GM12878 (cell line): ENCODE measurements at regions not wholly inside any gene's neighbourhood (a gene's known extent, or its start where the extent isn't known, plus 50 kb on each side); places are given as distances from the start of the nearest gene placed in this dataset.

Experiments used
- ATAC-seq: fragments of 200-7000 bp; cut with Tn5 transposase; 3 replicates; pipeline ENCODE4 v1.9.1; 2020; ENCODE audit warnings: mild to moderate bottlenecking, moderate library complexity
- BruUV-seq: library from RNA; stranded (reverse); fragments of 400-500 nt; replicated peaks from 2 replicates; lab custom pipeline; 2021; lab: Mats Ljungman, UMichigan
- CTCF ChIA-PET: fragments of 300-600 bp; sonication (Branson Sonifier 250); formaldehyde crosslinking; extraction: SDS; loops from one replicate; lab custom pipeline; 2021; ENCODE audit warnings: inconsistent platforms; lab: Yijun Ruan, JAX
- POLR2A ChIA-PET: fragments of 350-600 bp; formaldehyde crosslinking; extraction: SDS; loops from one replicate; lab custom pipeline; 2021; ENCODE audit warnings: inconsistent platforms; lab: Charles Lee
- RAD21 ChIA-PET: fragments of 300-600 bp; sonication (Branson Sonifier 250); formaldehyde crosslinking; loops from one replicate; lab custom pipeline; 2023; ENCODE audit warnings: antibody characterized with exemption; ENCODE audit not compliant: unreplicated experiment; lab: Charles Lee
- SMC1A ChIA-PET: fragments of 300-600 bp; sonication (Branson Sonifier 250); formaldehyde crosslinking; loops from one replicate; lab custom pipeline; 2023; ENCODE audit not compliant: unreplicated experiment, uncharacterized antibody; lab: Charles Lee
- DNase-seq: peaks from one replicate; pipeline ENCODE4 v3.0.0-alpha.2; 2011; ENCODE audit warnings: low read depth, low spot score
- FAIRE-seq: peaks from 3 replicates; lab custom pipeline; 2011; peaks lifted over from hg19 to GRCh38; lab: Jason Lieb, UNC
- H2AFZ ChIP-seq: 2 replicates; pipeline ENCODE4 v1.6.0; 2011; ENCODE audit warnings: low read depth, low read length, control low read depth; ENCODE audit not compliant: control insufficient read depth
- H3K27ac ChIP-seq: 2 replicates; pipeline ENCODE4 v1.5.1; 2011; ENCODE audit warnings: control low read depth; ENCODE audit not compliant: control insufficient read depth, insufficient read depth
- H3K27me3 ChIP-seq, 2 experiments: replicated peaks in 1 of 2; 2 replicates each; pipeline versions ENCODE4 v1.6.0 to v1.6.1; 2011; ENCODE audit warnings: low read length in 1 of 2; ENCODE audit not compliant: control insufficient read depth in 2 of 2, insufficient read depth in 2 of 2
- H3K36me3 ChIP-seq, 2 experiments: 2 replicates each; pipeline ENCODE4 v1.5.1; 2011; ENCODE audit warnings: low read length in 1 of 2; ENCODE audit not compliant: control insufficient read depth in 2 of 2, insufficient read depth in 2 of 2
- H3K4me1 ChIP-seq: 2 replicates; pipeline ENCODE4 v1.6.1; 2011; ENCODE audit warnings: mild to moderate bottlenecking, low read length, moderate library complexity, mixed read lengths; ENCODE audit not compliant: control insufficient read depth, insufficient read depth
- H3K4me2 ChIP-seq: 2 replicates; pipeline ENCODE4 v1.6.0; 2011; ENCODE audit warnings: control low read depth; ENCODE audit not compliant: control insufficient read depth, insufficient read depth
- H3K4me3 ChIP-seq: fragments of 200-600 bp; sonication (generic); 2 replicates; pipeline ENCODE4 v1.5.1; 2016
- H3K79me2 ChIP-seq: 2 replicates; pipeline ENCODE4 v1.6.0; 2011; ENCODE audit warnings: low read length; ENCODE audit not compliant: control insufficient read depth, insufficient read depth
- H3K9ac ChIP-seq: 2 replicates; pipeline ENCODE4 v1.8.0; 2011; ENCODE audit warnings: low read length, control low read depth, mixed read lengths; ENCODE audit not compliant: control insufficient read depth, insufficient read depth
- H3K9me3 ChIP-seq: replicated peaks from 3 replicates; pipeline ENCODE4 v1.5.1; 2011; ENCODE audit warnings: mild to moderate bottlenecking, low read length; ENCODE audit not compliant: control insufficient read depth, insufficient read depth
- H4K20me1 ChIP-seq: 2 replicates; pipeline ENCODE4 v1.6.0; 2011; ENCODE audit not compliant: control insufficient read depth, insufficient read depth
- BRCA1 ChIP-seq: IDR thresholded peaks from 2 replicates; pipeline ENCODE4 v1.6.1; 2011; ENCODE audit warnings: low read depth, low read length, improper control_type of control experiment
- ETV6 ChIP-seq, 2 experiments: fragments of 450-650 bp in 1 of 2; IDR thresholded peaks in 1 of 2; conservative IDR thresholded peaks in 1 of 2; 2 replicates each; pipeline ENCODE4 v1.6.1; 2014; ENCODE audit warnings: antibody characterized with exemption in 1 of 2, borderline replicate concordance in 1 of 2, low read depth in 1 of 2, mild to moderate bottlenecking in 1 of 2, moderate library complexity in 1 of 2
- HDGF ChIP-seq: fragments of 450-650 bp; IDR thresholded peaks from 2 replicates; pipeline ENCODE4 v1.6.1; 2016; ENCODE audit warnings: antibody characterized with exemption
- IKZF2 ChIP-seq, 2 experiments: fragments of 450-650 bp; IDR thresholded peaks; 2 replicates each; pipeline ENCODE4 v1.6.1; 2017; ENCODE audit warnings: mild to moderate bottlenecking in 2 of 2, moderate library complexity in 2 of 2
- KLF5 ChIP-seq: fragments of 450-650 bp; IDR thresholded peaks from 2 replicates; pipeline ENCODE4 v1.6.1; 2014; ENCODE audit warnings: mild to moderate bottlenecking; ENCODE audit not compliant: partially characterized antibody
- POU2F2 ChIP-seq: IDR thresholded peaks from 3 replicates; pipeline ENCODE4 v1.6.1; 2011; ENCODE audit warnings: low read depth, mild to moderate bottlenecking, low read length, borderline replicate concordance
- RFX5 ChIP-seq: IDR thresholded peaks from 2 replicates; pipeline ENCODE4 v1.6.1; 2011; ENCODE audit warnings: low read depth, low read length, improper control_type of control experiment
- SMC3 ChIP-seq: IDR thresholded peaks from 2 replicates; pipeline ENCODE4 v1.6.1; 2011; ENCODE audit warnings: low read length, improper control_type of control experiment, borderline replicate concordance
- SREBF1 ChIP-seq: IDR thresholded peaks from 2 replicates; pipeline ENCODE4 v1.6.1; 2012; ENCODE audit warnings: mild to moderate bottlenecking, low read length
- SUPT20H ChIP-seq: IDR thresholded peaks from 2 replicates; pipeline ENCODE4 v1.6.1; 2011; ENCODE audit warnings: low read depth, mild to moderate bottlenecking, low read length, moderate library complexity, borderline replicate concordance; ENCODE audit not compliant: control insufficient read depth
- WGBS: methylation state at CpG from one replicate; pipeline ENCODE4 v1.1.6; 2016; ENCODE audit warnings: low lambda C conversion rate; ENCODE audit not compliant: insufficient replicate concordance, insufficient coverage; ENCODE audit errors: missing lambda C conversion rate; 5-methylcytosine and 5-hydroxymethylcytosine counted together
- in situ Hi-C: fragments of 300-500 bp; cut with MboI; formaldehyde crosslinking; loops from 9 replicates; pipeline ENCODE4 v1.14.3; 2018; ENCODE audit warnings: mixed read lengths
- intact Hi-C: fragments of 100-400 bp; cut with micrococcal nuclease; formaldehyde crosslinking; loops from one replicate; pipeline ENCODE4 v1.14.2; 2022; ENCODE audit not compliant: unreplicated experiment
- TF ChIP-seq, protein P1 (sequence below): fragments of 450-650 bp; IDR thresholded peaks from 2 replicates; pipeline ENCODE4 v1.6.1; 2017; ENCODE audit warnings: borderline replicate concordance
- TF ChIP-seq, protein P2 (sequence below): fragments of 450-650 bp; IDR thresholded peaks from 2 replicates; pipeline ENCODE4 v1.6.1; 2017; ENCODE audit warnings: mild to moderate bottlenecking, moderate library complexity
- TF ChIP-seq, protein P3 (sequence below): IDR thresholded peaks from 2 replicates; pipeline ENCODE4 v1.6.1; 2011; ENCODE audit warnings: low read depth, mild to moderate bottlenecking, low read length, moderate library complexity, borderline replicate concordance; ENCODE audit errors: extremely low read depth

DNA sequence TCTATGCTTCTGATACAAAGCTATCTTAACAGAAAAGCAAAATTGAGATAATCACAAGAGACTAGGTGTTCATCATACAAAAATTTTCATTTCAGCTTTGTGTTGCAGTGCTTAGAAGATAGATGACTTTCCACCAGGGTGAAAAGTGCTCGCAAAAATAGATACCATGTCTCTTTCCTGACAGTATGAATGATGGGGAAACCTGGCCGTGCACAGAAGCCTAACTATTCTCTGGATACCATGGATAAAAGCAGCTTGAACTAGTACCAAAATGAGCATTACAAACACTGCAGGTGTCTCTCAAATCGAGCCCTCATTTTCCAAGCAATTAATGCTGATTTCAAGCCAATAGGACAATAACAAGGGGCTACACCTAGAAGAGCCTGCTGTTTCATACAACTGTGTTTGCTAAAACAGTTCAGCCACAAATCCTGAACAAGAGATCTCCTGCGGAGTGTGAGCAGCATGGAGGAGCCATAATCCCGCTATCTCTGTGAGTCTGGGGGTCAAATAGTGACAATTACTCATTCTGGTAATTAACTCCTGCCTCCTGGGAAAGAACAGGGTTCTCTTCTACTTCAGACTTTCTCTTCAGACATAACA lies 507.6 kb downstream of the PID1 start:
- CTCF ChIA-PET, result no interaction called here
- no peak for DNase-seq
- 8% methylated on average over 5 of the region's 5 CpGs for WGBS
- Histone ChIP-seq H3K9me3 (no peaks in the 10 kb centered on the region), H4K20me1 (no peaks in the 10 kb centered on the region), H3K27me3 (no peaks in the 10 kb centered on the region), H2AFZ (no peak overlapping the region), H3K27ac (no peak overlapping the region), H3K79me2 (no peaks in the 10 kb centered on the region), H3K4me1 (no peaks in the 10 kb centered on the region), H3K4me3 (no peak overlapping the region), H3K36me3 (no peaks in the 10 kb centered on the region), H3K9ac (no peak overlapping the region), H3K4me2 (no peak overlapping the region)
- RAD21 ChIA-PET, result no interaction called here
- TF ChIP-seq IKZF2 (IDR thresholded peaks at IDR 0.05) (no peak), HDGF (no peak), POU2F2 (no peak), BRCA1 (no peak), SMC3 (no peak), SUPT20H (no peak), ETV6 (conservative IDR thresholded peaks at IDR 0.05 in 1 of 2, IDR thresholded peaks at IDR 0.05 in 1 of 2; ENCODE audit: borderline replicate concordance in 1 of 2, low read depth in 1 of 2) (no peak), KLF5 (no peak), SREBF1 (no peak), RFX5 (no peak)
- TF ChIP-seq, protein P1, sequence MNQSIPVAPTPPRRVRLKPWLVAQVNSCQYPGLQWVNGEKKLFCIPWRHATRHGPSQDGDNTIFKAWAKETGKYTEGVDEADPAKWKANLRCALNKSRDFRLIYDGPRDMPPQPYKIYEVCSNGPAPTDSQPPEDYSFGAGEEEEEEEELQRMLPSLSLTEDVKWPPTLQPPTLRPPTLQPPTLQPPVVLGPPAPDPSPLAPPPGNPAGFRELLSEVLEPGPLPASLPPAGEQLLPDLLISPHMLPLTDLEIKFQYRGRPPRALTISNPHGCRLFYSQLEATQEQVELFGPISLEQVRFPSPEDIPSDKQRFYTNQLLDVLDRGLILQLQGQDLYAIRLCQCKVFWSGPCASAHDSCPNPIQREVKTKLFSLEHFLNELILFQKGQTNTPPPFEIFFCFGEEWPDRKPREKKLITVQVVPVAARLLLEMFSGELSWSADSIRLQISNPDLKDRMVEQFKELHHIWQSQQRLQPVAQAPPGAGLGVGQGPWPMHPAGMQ, result no peak
- TF ChIP-seq, protein P2, sequence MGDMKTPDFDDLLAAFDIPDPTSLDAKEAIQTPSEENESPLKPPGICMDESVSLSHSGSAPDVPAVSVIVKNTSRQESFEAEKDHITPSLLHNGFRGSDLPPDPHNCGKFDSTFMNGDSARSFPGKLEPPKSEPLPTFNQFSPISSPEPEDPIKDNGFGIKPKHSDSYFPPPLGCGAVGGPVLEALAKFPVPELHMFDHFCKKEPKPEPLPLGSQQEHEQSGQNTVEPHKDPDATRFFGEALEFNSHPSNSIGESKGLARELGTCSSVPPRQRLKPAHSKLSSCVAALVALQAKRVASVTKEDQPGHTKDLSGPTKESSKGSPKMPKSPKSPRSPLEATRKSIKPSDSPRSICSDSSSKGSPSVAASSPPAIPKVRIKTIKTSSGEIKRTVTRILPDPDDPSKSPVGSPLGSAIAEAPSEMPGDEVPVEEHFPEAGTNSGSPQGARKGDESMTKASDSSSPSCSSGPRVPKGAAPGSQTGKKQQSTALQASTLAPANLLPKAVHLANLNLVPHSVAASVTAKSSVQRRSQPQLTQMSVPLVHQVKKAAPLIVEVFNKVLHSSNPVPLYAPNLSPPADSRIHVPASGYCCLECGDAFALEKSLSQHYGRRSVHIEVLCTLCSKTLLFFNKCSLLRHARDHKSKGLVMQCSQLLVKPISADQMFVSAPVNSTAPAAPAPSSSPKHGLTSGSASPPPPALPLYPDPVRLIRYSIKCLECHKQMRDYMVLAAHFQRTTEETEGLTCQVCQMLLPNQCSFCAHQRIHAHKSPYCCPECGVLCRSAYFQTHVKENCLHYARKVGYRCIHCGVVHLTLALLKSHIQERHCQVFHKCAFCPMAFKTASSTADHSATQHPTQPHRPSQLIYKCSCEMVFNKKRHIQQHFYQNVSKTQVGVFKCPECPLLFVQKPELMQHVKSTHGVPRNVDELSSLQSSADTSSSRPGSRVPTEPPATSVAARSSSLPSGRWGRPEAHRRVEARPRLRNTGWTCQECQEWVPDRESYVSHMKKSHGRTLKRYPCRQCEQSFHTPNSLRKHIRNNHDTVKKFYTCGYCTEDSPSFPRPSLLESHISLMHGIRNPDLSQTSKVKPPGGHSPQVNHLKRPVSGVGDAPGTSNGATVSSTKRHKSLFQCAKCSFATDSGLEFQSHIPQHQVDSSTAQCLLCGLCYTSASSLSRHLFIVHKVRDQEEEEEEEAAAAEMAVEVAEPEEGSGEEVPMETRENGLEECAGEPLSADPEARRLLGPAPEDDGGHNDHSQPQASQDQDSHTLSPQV, result no peak
- TF ChIP-seq, protein P3, sequence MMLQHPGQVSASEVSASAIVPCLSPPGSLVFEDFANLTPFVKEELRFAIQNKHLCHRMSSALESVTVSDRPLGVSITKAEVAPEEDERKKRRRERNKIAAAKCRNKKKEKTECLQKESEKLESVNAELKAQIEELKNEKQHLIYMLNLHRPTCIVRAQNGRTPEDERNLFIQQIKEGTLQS, result no peak
- in situ Hi-C loops (no loop called here), intact Hi-C loops (no loop called here)
- SMC1A ChIA-PET, result no interaction called here
- no peak for FAIRE-seq
- no TSS peak for BruUV-seq
- no peak for ATAC-seq
- POLR2A ChIA-PET, result no interaction called here
